Activated effector memory CD4-positive, alpha-beta T cell treated with anti-CD3 and anti-CD28 coated beads, Interleukin-2, amount 50 U/mL, for 16 hours (primary cell): ENCODE measurements at regions not wholly inside any gene's neighbourhood (a gene's known extent, or its start where the extent isn't known, plus 50 kb on each side); places are given as distances from the start of the nearest gene placed in this dataset.

Experiments
- DNase-seq: peaks from one replicate; pipeline ENCODE4 v3.0.0-alpha.2; 2020

GRCh38 chr5:72618708-72619107 lies 111.5 kb upstream of the ZNF366 start:
- no peak for DNase-seq

- no peak for DNase-seq
These were observed 107.9 kb upstream of the ZNF366 start for GRCh38 chr5:72615061-72615460.

- DNase-seq: no peak
These were observed 106.3 kb upstream of the ZNF366 start for GRCh38 chr5:72613515-72613914.

GRCh38 chr5:72612810-72613209 lies 105.6 kb upstream of the ZNF366 start:
- DNase-seq: no peak

GRCh38 chr5:72611118-72611730 lies 104.0 kb upstream of the ZNF366 start:
- peak; percentile 76 for DNase-seq

GRCh38 chr5:72608926-72609325 lies 101.7 kb upstream of the ZNF366 start:
- no peak for DNase-seq

- no peak for DNase-seq
These were observed 101.1 kb upstream of the ZNF366 start for GRCh38 chr5:72608297-72608696.

GRCh38 chr5:72607381-72607780 lies 100.2 kb upstream of the ZNF366 start:
- no peak for DNase-seq

GRCh38 chr5:72606525-72606924 lies 99.3 kb upstream of the ZNF366 start:
- no peak for DNase-seq

GRCh38 chr5:72605632-72606031 lies 98.4 kb upstream of the ZNF366 start:
- DNase-seq: no peak

- DNase-seq: no peak
These were observed 97.6 kb upstream of the ZNF366 start for GRCh38 chr5:72604798-72605154.

GRCh38 chr5:72604111-72604797 lies 97.0 kb upstream of the ZNF366 start:
- DNase-seq: no peak

GRCh38 chr5:72602696-72603685 lies 95.8 kb upstream of the ZNF366 start:
- DNase-seq: no peak

GRCh38 chr5:72601861-72602260 lies 94.7 kb upstream of the ZNF366 start:
- no peak for DNase-seq

- DNase-seq: no peak
These were observed 93.3 kb upstream of the ZNF366 start for GRCh38 chr5:72600391-72600981.

GRCh38 chr5:72599519-72600370 lies 92.5 kb upstream of the ZNF366 start:
- no peak for DNase-seq

- DNase-seq: no peak
These were observed 91.8 kb upstream of the ZNF366 start for GRCh38 chr5:72599065-72599433.

- no peak for DNase-seq
These were observed 91.3 kb upstream of the ZNF366 start for GRCh38 chr5:72598401-72599064.

- DNase-seq: no peak
These were observed 90.3 kb upstream of the ZNF366 start for GRCh38 chr5:72597456-72597948.

GRCh38 chr5:72596956-72597355 lies 89.7 kb upstream of the ZNF366 start:
- no peak for DNase-seq

GRCh38 chr5:72588640-72589039 lies 81.4 kb upstream of the ZNF366 start:
- no peak for DNase-seq
